C4-2B (cell line): ENCODE measurements at regions not wholly inside any gene's neighbourhood (a gene's known extent, or its start where the extent isn't known, plus 50 kb on each side); places are given as distances from the start of the nearest gene placed in this dataset.

Experiments
- CTCF ChIP-seq: fragments of 450-650 bp; conservative IDR thresholded peaks from 2 replicates; pipeline ENCODE4 v1.5.1; 2017; ENCODE audit warnings: mild to moderate bottlenecking
- ZFX ChIP-seq: fragments of 450-650 bp; IDR thresholded peaks from 2 replicates; pipeline ENCODE4 v1.6.1; 2017

GRCh38 chr12:116483959-116484750 lies 75.0 kb upstream of the MAP1LC3B2 start:
- TF ChIP-seq CTCF (no peak), ZFX (no peak)
